SU-DHL-6 (cell line): ENCODE measurements at regions not wholly inside any gene's neighbourhood (a gene's known extent, or its start where the extent isn't known, plus 50 kb on each side); places are given as distances from the start of the nearest gene placed in this dataset.

Source experiments
- H2AFZ ChIP-seq: fragments of 200-600 bp; sonication (generic); 2 replicates; pipeline ENCODE4 v1.6.1; 2014; ENCODE audit warnings: low read depth, mild to moderate bottlenecking, moderate library complexity, mixed read lengths, antibody characterized with exemption, low read length; ENCODE audit not compliant: severe bottlenecking
- H3F3A ChIP-seq: fragments of 200-600 bp; shearing (Covaris generic); 2 replicates; pipeline ENCODE4 v1.6.0; 2016; ENCODE audit warnings: antibody characterized with exemption, mild to moderate bottlenecking; ENCODE audit not compliant: insufficient read depth
- H3K27ac ChIP-seq: fragments of 200-600 bp; sonication (generic); 2 replicates; pipeline ENCODE4 v1.5.1; 2016; ENCODE audit warnings: low read depth, mild to moderate bottlenecking, low read length, moderate library complexity, mixed read lengths
- H3K27me3 ChIP-seq: fragments of 200-600 bp; sonication (generic), shearing (Covaris generic); 2 replicates; pipeline ENCODE4 v1.6.0; 2014; ENCODE audit warnings: mild to moderate bottlenecking, low read length
- H3K36me3 ChIP-seq: fragments of 200-600 bp; sonication (generic); 2 replicates; pipeline ENCODE4 v1.6.1; 2014; ENCODE audit warnings: mild to moderate bottlenecking, low read length, mixed read lengths
- H3K4me2 ChIP-seq: fragments of 300-600, 200-600 bp; shearing (Covaris generic), sonication (generic); 2 replicates; pipeline ENCODE4 v1.6.0; 2014; ENCODE audit warnings: low read length, low read depth, mild to moderate bottlenecking; ENCODE audit not compliant: poor library complexity, severe bottlenecking
- H3K4me3 ChIP-seq: fragments of 200-600 bp; sonication (generic); 2 replicates; pipeline ENCODE4 v1.5.1; 2014; ENCODE audit warnings: antibody characterized with exemption, low read length, mild to moderate bottlenecking, mixed read lengths; ENCODE audit not compliant: insufficient read depth, poor library complexity, severe bottlenecking
- H3K79me2 ChIP-seq: fragments of 200-600 bp; sonication (generic); 2 replicates; pipeline ENCODE4 v1.6.1; 2014; ENCODE audit warnings: mild to moderate bottlenecking, low read length, moderate library complexity; ENCODE audit not compliant: insufficient read depth
- H3K9ac ChIP-seq: fragments of 200-600 bp; sonication (generic); 2 replicates; pipeline ENCODE4 v1.7.0; 2014; ENCODE audit warnings: mild to moderate bottlenecking, low read length
- H3K9me2 ChIP-seq: fragments of 200-600 bp; sonication (generic); replicated peaks from 2 replicates; pipeline ENCODE4 v1.6.1; 2014; ENCODE audit warnings: low read length; ENCODE audit not compliant: insufficient read depth
- H3K9me3 ChIP-seq: fragments of 200-600 bp; sonication (generic); 2 replicates; pipeline ENCODE4 v1.6.1; 2014; ENCODE audit warnings: low read length, mixed read lengths; ENCODE audit not compliant: insufficient read depth
- H4K20me1 ChIP-seq: fragments of 200-600 bp; sonication (generic); 2 replicates; pipeline ENCODE4 v1.6.1; 2014; ENCODE audit warnings: low read depth, mild to moderate bottlenecking, antibody characterized with exemption, low read length, moderate library complexity, mixed read lengths
- EZH2phosphoT487 ChIP-seq: fragments of 200-600 bp; sonication (generic), shearing (Covaris generic); conservative IDR thresholded peaks from 2 replicates; pipeline ENCODE4 v1.6.1; 2018; ENCODE audit warnings: mild to moderate bottlenecking, antibody characterized with exemption, low read length, moderate library complexity, mixed read lengths
- TF ChIP-seq, protein P1 (sequence below): fragments of 200-600 bp; sonication (generic); IDR thresholded peaks from one replicate; pipeline ENCODE4 v1.5.1; 2017; ENCODE audit warnings: antibody characterized with exemption, mild to moderate bottlenecking, low read length, moderate library complexity; ENCODE audit not compliant: insufficient read depth, poor library complexity, severe bottlenecking

DNA sequence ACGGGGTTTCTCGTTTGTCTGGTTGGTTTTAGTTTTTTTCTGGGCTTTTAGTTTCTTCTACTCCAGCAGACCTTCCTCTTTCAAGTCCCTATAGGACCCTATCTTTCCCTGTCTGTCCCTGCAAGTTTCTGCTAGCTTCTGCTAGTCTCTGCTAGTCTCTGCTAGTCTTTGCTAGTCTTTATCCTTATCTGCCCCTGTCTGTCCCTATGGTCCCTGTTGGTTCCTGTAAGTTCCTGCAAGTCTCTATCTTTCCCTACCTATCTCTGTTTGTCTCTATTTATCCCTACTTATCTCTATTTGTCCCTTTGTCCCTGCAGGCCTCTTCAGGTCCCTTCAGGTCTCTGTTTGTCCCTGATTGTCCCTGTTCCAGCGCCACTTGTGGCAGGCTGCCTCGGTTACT is 81.5 kb upstream of the PLEKHG7 start:
- Histone ChIP-seq H3K4me2 (no peak overlapping the region), H3K27me3 (no peaks in the 10 kb centered on the region), H3K4me3 (no peak overlapping the region), H2AFZ (no peak overlapping the region), H3F3A (no peaks in the 10 kb centered on the region), H3K79me2 (no peaks in the 10 kb centered on the region), H3K27ac (no peak overlapping the region), H3K36me3 (no peaks in the 10 kb centered on the region), H3K9me2 (no peaks in the 10 kb centered on the region), H3K9me3 (no peaks in the 10 kb centered on the region), H4K20me1 (no peaks in the 10 kb centered on the region), H3K9ac (no peak overlapping the region)
- no peak for TF ChIP-seq EZH2phosphoT487
- TF ChIP-seq, protein P1, sequence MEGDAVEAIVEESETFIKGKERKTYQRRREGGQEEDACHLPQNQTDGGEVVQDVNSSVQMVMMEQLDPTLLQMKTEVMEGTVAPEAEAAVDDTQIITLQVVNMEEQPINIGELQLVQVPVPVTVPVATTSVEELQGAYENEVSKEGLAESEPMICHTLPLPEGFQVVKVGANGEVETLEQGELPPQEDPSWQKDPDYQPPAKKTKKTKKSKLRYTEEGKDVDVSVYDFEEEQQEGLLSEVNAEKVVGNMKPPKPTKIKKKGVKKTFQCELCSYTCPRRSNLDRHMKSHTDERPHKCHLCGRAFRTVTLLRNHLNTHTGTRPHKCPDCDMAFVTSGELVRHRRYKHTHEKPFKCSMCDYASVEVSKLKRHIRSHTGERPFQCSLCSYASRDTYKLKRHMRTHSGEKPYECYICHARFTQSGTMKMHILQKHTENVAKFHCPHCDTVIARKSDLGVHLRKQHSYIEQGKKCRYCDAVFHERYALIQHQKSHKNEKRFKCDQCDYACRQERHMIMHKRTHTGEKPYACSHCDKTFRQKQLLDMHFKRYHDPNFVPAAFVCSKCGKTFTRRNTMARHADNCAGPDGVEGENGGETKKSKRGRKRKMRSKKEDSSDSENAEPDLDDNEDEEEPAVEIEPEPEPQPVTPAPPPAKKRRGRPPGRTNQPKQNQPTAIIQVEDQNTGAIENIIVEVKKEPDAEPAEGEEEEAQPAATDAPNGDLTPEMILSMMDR = no peak

DNA sequence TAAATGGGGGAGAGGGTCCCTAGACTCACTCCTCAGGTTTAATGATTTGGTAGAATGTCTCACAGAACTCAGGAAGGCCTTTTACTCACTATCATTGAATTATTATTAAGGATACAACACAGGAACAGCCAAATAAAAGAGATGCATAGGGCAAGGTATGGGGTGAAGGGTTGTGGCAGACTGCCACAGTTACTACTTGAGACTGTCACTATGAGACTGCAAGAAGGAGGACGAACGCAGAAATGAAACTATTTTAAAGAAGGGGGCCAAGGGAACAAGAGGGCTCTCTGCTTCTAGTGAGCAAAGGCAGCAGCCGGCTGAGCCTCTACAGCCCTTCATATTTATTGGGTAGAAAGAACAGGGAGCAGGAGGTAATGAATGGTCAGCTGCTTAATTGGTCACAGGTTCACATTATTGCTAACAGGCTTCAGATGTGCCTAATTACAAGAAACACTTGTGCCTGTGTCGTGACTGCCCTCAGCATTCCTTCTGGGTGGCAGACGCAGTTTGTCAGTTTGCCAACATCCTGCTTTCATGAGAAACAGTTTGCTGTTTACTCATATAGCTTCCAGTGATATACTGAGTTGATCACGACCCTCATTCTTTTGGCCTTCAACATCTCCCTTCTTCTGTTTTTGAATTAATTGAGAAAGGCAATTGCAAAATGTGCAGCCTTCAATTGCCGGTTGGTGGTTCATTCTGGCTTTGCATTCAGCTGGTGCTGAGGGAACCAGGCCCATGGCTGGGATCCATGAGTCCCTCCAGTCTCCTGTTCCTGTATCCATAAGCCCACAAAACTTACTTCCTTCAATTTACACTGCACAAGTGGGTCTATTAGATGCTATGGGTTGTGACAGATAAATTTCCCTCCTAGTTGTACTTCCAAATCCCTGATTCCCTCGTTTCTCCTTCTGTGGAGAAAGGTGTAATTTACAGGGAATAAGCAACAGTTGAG is 82.8 kb upstream of the PLEKHG7 start:
- Histone ChIP-seq H3K4me3 (no peak overlapping the region), H3K9me2 (no peaks in the 10 kb centered on the region), H3F3A (no peaks in the 10 kb centered on the region), H3K27ac (no peak overlapping the region), H3K36me3 (no peaks in the 10 kb centered on the region), H3K9me3 (no peaks in the 10 kb centered on the region), H3K79me2 (no peaks in the 10 kb centered on the region), H2AFZ (no peak overlapping the region), H3K9ac (no peak overlapping the region), H3K27me3 (no peaks in the 10 kb centered on the region), H4K20me1 (no peaks in the 10 kb centered on the region), H3K4me2 (no peak overlapping the region)
- TF ChIP-seq EZH2phosphoT487 = no peak
- TF ChIP-seq, protein P1 = no peak

DNA sequence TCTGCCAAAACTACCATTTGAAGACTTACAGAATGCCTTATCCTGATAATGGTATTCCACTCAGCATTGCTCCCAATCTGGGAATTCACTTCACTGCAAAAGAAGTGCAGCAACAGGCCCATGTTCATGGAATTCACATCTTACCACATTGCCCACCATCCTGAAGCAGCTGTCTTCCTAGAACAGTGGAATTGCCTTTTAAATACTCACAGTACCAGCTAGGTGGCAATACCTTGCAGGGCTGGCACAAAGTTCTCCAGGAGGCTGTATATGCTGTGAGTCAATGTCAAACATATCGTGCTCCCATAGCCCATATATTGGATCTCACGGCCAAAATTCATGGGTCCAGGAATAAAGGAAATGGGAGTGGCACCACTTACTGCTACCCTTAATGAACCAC is 83.8 kb upstream of the PLEKHG7 start:
- H3K9ac ChIP-seq = no peak overlapping the region
- no peak for TF ChIP-seq EZH2phosphoT487
- TF ChIP-seq, protein P1 = no peak
- H3K79me2 ChIP-seq = no peaks in the 10 kb centered on the region
- H3K36me3 ChIP-seq = no peaks in the 10 kb centered on the region
- H3K4me2 ChIP-seq = no peak overlapping the region
- H3K4me3 ChIP-seq = no peak overlapping the region
- H3K27ac ChIP-seq = no peak overlapping the region
- H4K20me1 ChIP-seq = no peaks in the 10 kb centered on the region
- H3K9me3 ChIP-seq = no peaks in the 10 kb centered on the region
- no peaks in the 10 kb centered on the region for H3K27me3 ChIP-seq
- H2AFZ ChIP-seq = no peak overlapping the region
- no peaks in the 10 kb centered on the region for H3F3A ChIP-seq
- no peaks in the 10 kb centered on the region for H3K9me2 ChIP-seq
